Kidney (tissue), 13 donors: ENCODE measurements at regions not wholly inside any gene's neighbourhood (a gene's known extent, or its start where the extent isn't known, plus 50 kb on each side); places are given as distances from the start of the nearest gene placed in this dataset.

ENCODE experiments used
- DNase-seq, 5 donors: peaks; one replicate each; pipeline ENCODE4 v3.0.0-alpha.2; 2013 to 2020
- FAIRE-seq: peaks from 2 replicates; lab custom pipeline; 2012; peaks lifted over from hg19 to GRCh38; lab: Jason Lieb, UNC
- H3K27ac ChIP-seq, 2 donors: one replicate each; pipeline ENCODE4 v1.7.0; 2013; ENCODE audit warnings: low read depth in 2 of 2, low read length in 2 of 2, inconsistent platforms in 1 of 2
- H3K27me3 ChIP-seq: one replicate; pipeline ENCODE4 v1.7.1; 2013; ENCODE audit warnings: low read length, inconsistent platforms; ENCODE audit not compliant: control insufficient read depth, insufficient read depth
- H3K36me3 ChIP-seq, 3 donors: one replicate each; pipeline versions ENCODE4 v1.7.0 to v1.7.1; 2013; ENCODE audit warnings: low read length in 3 of 3, control low read depth in 1 of 3, inconsistent platforms in 1 of 3; ENCODE audit not compliant: insufficient read depth in 3 of 3, control insufficient read depth in 2 of 3
- H3K4me1 ChIP-seq, 3 donors: one replicate each; pipeline versions ENCODE4 v1.7.0 to v1.7.1; 2013; ENCODE audit warnings: low read length in 3 of 3, inconsistent platforms in 1 of 3, low read depth in 1 of 3; ENCODE audit not compliant: control insufficient read depth in 2 of 3, insufficient read depth in 2 of 3
- H3K4me3 ChIP-seq, 3 donors: one replicate each; pipeline versions ENCODE4 v1.7.0 to v1.8.1; 2013; ENCODE audit warnings: low read length in 3 of 3, control low read depth in 1 of 3, inconsistent platforms in 1 of 3
- H3K9ac ChIP-seq, 3 donors: one replicate each; pipeline versions ENCODE4 v1.7.0 to v1.7.1; 2013; ENCODE audit warnings: low read length in 3 of 3, control low read depth in 1 of 3, inconsistent platforms in 1 of 3
- H3K9me3 ChIP-seq, 3 donors: one replicate each; pipeline versions ENCODE4 v1.7.0 to v1.7.1; 2013; ENCODE audit warnings: low read length in 3 of 3, control low read depth in 1 of 3, inconsistent platforms in 1 of 3; ENCODE audit not compliant: control insufficient read depth in 2 of 3, insufficient read depth in 1 of 3
- CTCF ChIP-seq: IDR thresholded peaks from 3 replicates; pipeline ENCODE4 v1.5.1; 2012; ENCODE audit warnings: mild to moderate bottlenecking, moderate library complexity, borderline replicate concordance; ENCODE audit not compliant: insufficient read depth; ENCODE audit errors: extremely low read depth
- intact Hi-C: fragments of 100-400 bp; cut with DNase I; formaldehyde crosslinking; loops from one replicate; pipeline ENCODE4 v1.11.1; 2022
- donor health status: control.
- donor health status: control.
- donor health status: control.
- donor health status: control.
- donor health status: control.
- donor health status: DM: yes; HTN: yes; CAD: no.
- donor health status: Normal renal cell carcinoma (clear cell type).

DNA sequence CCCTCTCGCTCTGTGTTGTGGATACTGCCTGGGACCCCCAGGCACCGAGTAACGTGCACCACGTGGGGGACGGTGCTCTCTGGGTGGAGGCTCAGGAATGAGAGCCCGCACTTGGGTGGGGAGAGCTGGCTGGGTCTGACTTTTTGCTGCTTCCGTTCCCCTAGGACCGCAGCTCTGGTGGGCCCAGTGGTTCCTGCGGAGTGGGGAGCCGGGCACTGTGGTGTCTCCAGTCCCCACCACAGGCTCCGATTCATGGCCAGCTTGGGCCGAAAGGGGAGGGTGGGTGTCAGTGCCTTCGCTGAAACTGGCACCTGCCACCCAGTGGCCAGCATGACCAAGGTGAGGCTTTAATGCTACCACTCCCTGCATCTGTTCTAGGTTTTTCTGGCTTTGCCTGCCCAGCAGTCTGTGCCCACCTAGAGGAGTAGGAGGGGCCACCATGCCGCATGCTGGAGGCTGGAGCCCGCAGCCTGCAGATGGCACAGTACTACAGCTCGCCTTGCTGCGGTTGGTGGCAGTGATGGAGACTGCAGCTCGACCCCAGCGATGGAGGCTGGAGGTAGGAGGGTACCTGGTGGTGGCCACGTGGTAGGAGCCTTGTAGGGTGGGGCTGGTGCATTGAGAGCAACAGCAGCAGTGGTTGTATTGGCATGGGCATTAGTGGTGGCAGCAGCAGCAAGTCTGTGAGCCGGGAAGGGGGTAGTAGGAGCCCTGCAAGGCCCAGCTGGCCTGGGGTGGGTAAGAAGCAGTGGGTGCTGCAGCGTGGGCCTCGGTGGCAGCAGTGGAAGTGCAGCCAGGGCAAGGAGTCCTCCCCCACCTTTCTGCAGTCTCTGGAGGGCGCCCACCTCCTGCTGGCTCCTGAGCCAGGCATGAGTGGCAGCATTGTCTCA, 118.8 kb upstream of the VPREB1 start:
- no peak overlapping the region for H3K9ac ChIP-seq
- no peaks in the 10 kb centered on the region for H3K4me1 ChIP-seq
- H3K4me3 ChIP-seq, result no peak overlapping the region
- no peak for TF ChIP-seq CTCF
- no peaks in the 10 kb centered on the region for H3K27me3 ChIP-seq
- no peak overlapping the region for H3K27ac ChIP-seq
- no peaks in the 10 kb centered on the region for H3K9me3 ChIP-seq
- intact Hi-C loops, result no loop called here
- no peaks in the 10 kb centered on the region for H3K36me3 ChIP-seq
- DNase-seq (no peak), FAIRE-seq (no peak)

- DNase-seq (peak in 1 of 5 donors; percentile 58), FAIRE-seq (no peak)
- Histone ChIP-seq H3K27ac (no peak overlapping the region), H3K36me3 (no peaks in the 10 kb centered on the region), H3K9me3 (no peaks in the 10 kb centered on the region), H3K4me1 (no peaks in the 10 kb centered on the region), H3K4me3 (no peak overlapping the region), H3K27me3 (no peaks in the 10 kb centered on the region), H3K9ac (no peak overlapping the region)
- no peak for TF ChIP-seq CTCF
- intact Hi-C loops, result no loop called here
Measured at GRCh38 chr22:22125028-22125578, 119.5 kb upstream of the VPREB1 start.

DNA sequence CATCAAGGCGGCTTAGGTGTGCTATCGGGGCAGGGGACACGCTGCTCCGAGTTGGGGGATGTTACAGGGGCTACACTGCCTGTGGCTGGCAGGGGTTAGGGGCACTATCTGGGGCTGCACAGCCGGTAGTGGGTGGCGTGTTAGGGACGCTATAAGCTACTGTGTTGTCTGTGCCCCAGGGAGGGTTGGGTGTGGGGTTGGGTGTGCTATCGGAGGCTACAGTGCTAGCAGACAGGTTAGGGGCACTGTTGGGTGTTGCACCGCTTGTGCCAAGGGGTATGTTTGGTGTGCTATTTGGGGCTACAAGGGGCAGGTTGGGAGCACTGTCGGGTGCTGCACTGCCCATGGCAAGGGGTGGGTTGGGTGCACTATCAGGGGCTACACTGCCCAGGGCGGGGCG, 120.2 kb upstream of the VPREB1 start:
- no peak for TF ChIP-seq CTCF
- Histone ChIP-seq H3K4me1 (no peaks in the 10 kb centered on the region), H3K36me3 (no peaks in the 10 kb centered on the region), H3K9ac (no peak overlapping the region), H3K4me3 (no peak overlapping the region), H3K27me3 (no peaks in the 10 kb centered on the region), H3K9me3 (no peaks in the 10 kb centered on the region), H3K27ac (no peak overlapping the region)
- no peak for DNase-seq
- FAIRE-seq, result no peak
- intact Hi-C loops, result no loop called here
